GM13976 (cell line): ENCODE measurements at regions not wholly inside any gene's neighbourhood (a gene's known extent, or its start where the extent isn't known, plus 50 kb on each side); places are given as distances from the start of the nearest gene placed in this dataset.

Source experiments
- DNase-seq: peaks from one replicate; pipeline ENCODE4 v3.0.0; 2012; ENCODE audit warnings: low spot score
- CTCF ChIP-seq: IDR thresholded peaks from 2 replicates; pipeline ENCODE4 v1.5.1; 2012; ENCODE audit warnings: borderline replicate concordance, mild to moderate bottlenecking; ENCODE audit not compliant: insufficient read depth; ENCODE audit errors: extremely low read depth, missing control alignments, control extremely low read depth
- in situ Hi-C: fragments of 300-500 bp; cut with MboI; formaldehyde crosslinking; loops from one replicate; pipeline ENCODE4 v1.12.0; 2022; ENCODE audit warnings: low sequenced_read_pairs, mixed read lengths, inconsistent platforms; ENCODE audit not compliant: unreplicated experiment

GRCh38 chr2:221308507-221309066, 263.5 kb downstream of the EPHA4 start:
- in situ Hi-C loops: no loop called here

GRCh38 chr2:221309892-221310583, 262.1 kb downstream of the EPHA4 start:
- TF ChIP-seq CTCF: no peak
- in situ Hi-C loops: no loop called here
- no peak for DNase-seq

More at GRCh38 chr2:221308507-221309066, 263.5 kb downstream of the EPHA4 start:
- no peak for DNase-seq
- no peak for TF ChIP-seq CTCF

GRCh38 chr2:221310730-221311129, 261.4 kb downstream of the EPHA4 start:
- DNase-seq: no peak
- no peak for TF ChIP-seq CTCF
- in situ Hi-C loops: no loop called here

- no peak for TF ChIP-seq CTCF
- DNase-seq: no peak
- in situ Hi-C loops: no loop called here
These were observed 259.5 kb downstream of the EPHA4 start for GRCh38 chr2:221312634-221313033.

- in situ Hi-C loops: no loop called here
- TF ChIP-seq CTCF: no peak
- no peak for DNase-seq
These were observed 257.3 kb downstream of the EPHA4 start for GRCh38 chr2:221314786-221315185.

- no peak for TF ChIP-seq CTCF
- in situ Hi-C loops: no loop called here
- no peak for DNase-seq
These were observed 253.6 kb downstream of the EPHA4 start for GRCh38 chr2:221318376-221319130.
